PC-3 (cell line): ENCODE measurements at regions not wholly inside any gene's neighbourhood (a gene's known extent, or its start where the extent isn't known, plus 50 kb on each side); places are given as distances from the start of the nearest gene placed in this dataset.

ENCODE experiments used
- ATAC-seq: fragments of 200-7000 bp; cut with Tn5 transposase; 2 replicates; pipeline ENCODE4 v1.9.1; 2020; ENCODE audit warnings: mild to moderate bottlenecking, moderate library complexity
- BruUV-seq: library from RNA; stranded (reverse); fragments of 400-500 nt; replicated peaks from 2 replicates; lab custom pipeline; 2021; lab: Mats Ljungman, UMichigan
- CTCF ChIA-PET: fragments of 300-600 bp; sonication (Branson Sonifier 250); formaldehyde crosslinking; loops from one replicate; lab custom pipeline; 2022; ENCODE audit warnings: antibody characterized with exemption; lab: Charles Lee
- POLR2A ChIA-PET: fragments of 300-600 bp; sonication (Branson Sonifier 250); formaldehyde crosslinking; loops from one replicate; lab custom pipeline; 2022; ENCODE audit warnings: antibody characterized with exemption; ENCODE audit not compliant: unreplicated experiment; lab: Charles Lee
- DNase-seq: peaks from one replicate; pipeline ENCODE4 v3.0.0-alpha.2; 2015
- H2AFZ ChIP-seq: fragments of 300-600 bp; sonication (generic); 2 replicates; pipeline ENCODE4 v1.6.0; 2016; ENCODE audit warnings: antibody characterized with exemption, low read length
- H3F3A ChIP-seq: fragments of 300-600 bp; sonication (generic); one replicate; pipeline ENCODE4 v1.6.0; 2017; ENCODE audit warnings: antibody characterized with exemption, low read length, control low read depth, mild to moderate bottlenecking; ENCODE audit not compliant: unreplicated experiment
- H3K27ac ChIP-seq: fragments of 300-600 bp; sonication (generic); 2 replicates; pipeline ENCODE4 v1.5.1; 2016; ENCODE audit warnings: mild to moderate bottlenecking, low read length
- H3K27me3 ChIP-seq: fragments of 300-600 bp; sonication (generic); 2 replicates; pipeline ENCODE4 v1.6.1; 2016; ENCODE audit warnings: low read length, mixed read lengths
- H3K36me3 ChIP-seq: fragments of 300-600 bp; sonication (generic); 2 replicates; pipeline ENCODE4 v1.6.1; 2016; ENCODE audit warnings: low read depth, mixed run types, low read length, mixed read lengths
- H3K4me1 ChIP-seq: fragments of 300-600 bp; sonication (generic); 2 replicates; pipeline ENCODE4 v1.5.1; 2016; ENCODE audit warnings: low read length; ENCODE audit not compliant: insufficient read depth
- H3K4me2 ChIP-seq: fragments of 300-600 bp; sonication (generic); 2 replicates; pipeline ENCODE4 v1.6.0; 2016; ENCODE audit warnings: low read length
- H3K4me3 ChIP-seq: fragments of 300-600 bp; sonication (generic); 2 replicates; pipeline ENCODE4 v1.5.1; 2016; ENCODE audit warnings: mild to moderate bottlenecking, low read length, mixed read lengths
- H3K79me2 ChIP-seq: fragments of 300-600 bp; sonication (generic); 2 replicates; pipeline ENCODE4 v1.6.1; 2017; ENCODE audit warnings: low read length, mixed read lengths
- H3K9ac ChIP-seq: fragments of 300-600 bp; sonication (generic); 2 replicates; pipeline ENCODE4 v1.6.0; 2016; ENCODE audit warnings: mild to moderate bottlenecking, low read length
- H3K9me2 ChIP-seq: fragments of 300-600 bp; sonication (generic); replicated peaks from 2 replicates; pipeline ENCODE4 v1.6.1; 2016; ENCODE audit warnings: mixed run types, low read length, mixed read lengths
- H3K9me3 ChIP-seq: fragments of 300-600 bp; sonication (generic); 2 replicates; pipeline ENCODE4 v1.6.1; 2016; ENCODE audit warnings: low read length, mixed read lengths
- H4K20me1 ChIP-seq: fragments of 300-600 bp; sonication (generic); 2 replicates; pipeline ENCODE4 v1.6.1; 2016; ENCODE audit warnings: low read length, mixed read lengths
- CTCF ChIP-seq: fragments of 300-600 bp; sonication (generic); conservative IDR thresholded peaks from 2 replicates; pipeline ENCODE4 v1.5.1; 2017; ENCODE audit warnings: antibody characterized with exemption, low read depth, mild to moderate bottlenecking, low read length
- EZH2 ChIP-seq: fragments of 300-600 bp; sonication (generic); IDR thresholded peaks from one replicate; pipeline ENCODE4 v1.6.1; 2017; ENCODE audit warnings: antibody characterized with exemption, mild to moderate bottlenecking, low read length; ENCODE audit not compliant: unreplicated experiment
- EZH2phosphoT487 ChIP-seq: fragments of 300-600 bp; sonication (generic); IDR thresholded peaks from 2 replicates; pipeline ENCODE4 v1.6.1; 2018; ENCODE audit warnings: mild to moderate bottlenecking, antibody characterized with exemption, low read length, borderline replicate concordance
- intact Hi-C: fragments of 100-400 bp; cut with micrococcal nuclease; formaldehyde crosslinking; loops from 2 replicates; pipeline ENCODE4 v1.9.0; 2023

- Histone ChIP-seq H3K4me1 (peaks cover 4% of the 10 kb centered on the region; the same call in 1 of the 2 replicates), H3K36me3 (no peaks in the 10 kb centered on the region), H3K27ac (no peak overlapping the region), H3K4me2 (no peak overlapping the region), H3K79me2 (no peaks in the 10 kb centered on the region), H3K4me3 (no peak overlapping the region), H2AFZ (no peak overlapping the region), H3K9me3 (no peaks in the 10 kb centered on the region), H4K20me1 (no peaks in the 10 kb centered on the region), H3K9me2 (no peaks in the 10 kb centered on the region), H3K9ac (no peak overlapping the region), H3K27me3 (no peaks in the 10 kb centered on the region), H3F3A (no peaks in the 10 kb centered on the region)
- POLR2A ChIA-PET = interaction anchor here (0.5 kb wide), 1 partner anchor 11 kb away, joined by 3 read pairs; no protein-coding TSS in a partner anchor
- TF ChIP-seq CTCF (no peak), EZH2 (no peak), EZH2phosphoT487 (no peak)
- DNase-seq (no peak), ATAC-seq (no peak)
- CTCF ChIA-PET = no interaction called here
- intact Hi-C loops = no loop called here
- BruUV-seq = no TSS peak
These were observed 71.3 kb downstream of the MFAP3 start for GRCh38 chr5:154110107-154110453.

- BruUV-seq = no TSS peak
- DNase-seq = peak; percentile 61
- Histone ChIP-seq H3F3A (no peaks in the 10 kb centered on the region), H3K4me3 (no peak overlapping the region), H3K4me2 (no peak overlapping the region), H3K4me1 (peaks cover 4% of the 10 kb centered on the region; the same call in 1 of the 2 replicates), H3K27me3 (no peaks in the 10 kb centered on the region), H3K27ac (no peak overlapping the region), H2AFZ (no peak overlapping the region), H3K9ac (no peak overlapping the region), H3K36me3 (no peaks in the 10 kb centered on the region), H4K20me1 (no peaks in the 10 kb centered on the region), H3K79me2 (no peaks in the 10 kb centered on the region), H3K9me3 (no peaks in the 10 kb centered on the region), H3K9me2 (no peaks in the 10 kb centered on the region)
- POLR2A ChIA-PET = no interaction called here
- TF ChIP-seq EZH2phosphoT487 (no peak), CTCF (no peak), EZH2 (no peak)
- CTCF ChIA-PET = no interaction called here
- intact Hi-C loops = no loop called here
- peak; percentile 88 for ATAC-seq
These were observed 71.9 kb downstream of the MFAP3 start for GRCh38 chr5:154110716-154111115.

GRCh38 chr5:154111214-154111613, 72.4 kb downstream of the MFAP3 start:
- Histone ChIP-seq H3K27ac (no peak overlapping the region), H3F3A (no peaks in the 10 kb centered on the region), H3K4me3 (no peak overlapping the region), H3K27me3 (no peaks in the 10 kb centered on the region), H3K9ac (no peak overlapping the region), H4K20me1 (no peaks in the 10 kb centered on the region), H3K4me2 (no peak overlapping the region), H3K9me2 (no peaks in the 10 kb centered on the region), H2AFZ (no peak overlapping the region), H3K4me1 (peaks cover 4% of the 10 kb centered on the region; the same call in 1 of the 2 replicates), H3K36me3 (no peaks in the 10 kb centered on the region), H3K9me3 (no peaks in the 10 kb centered on the region), H3K79me2 (no peaks in the 10 kb centered on the region)
- DNase-seq (no peak), ATAC-seq (no peak)
- ChIA-PET CTCF (no interaction called here), POLR2A (no interaction called here)
- intact Hi-C loops = no loop called here
- no peak for TF ChIP-seq CTCF
- no peak for TF ChIP-seq EZH2
- no peak for TF ChIP-seq EZH2phosphoT487
- no TSS peak for BruUV-seq
